HL-60 (cell line): ENCODE measurements at regions not wholly inside any gene's neighbourhood (a gene's known extent, or its start where the extent isn't known, plus 50 kb on each side); places are given as distances from the start of the nearest gene placed in this dataset.

Experiments used
- DNase-seq, 2 experiments: peaks; one replicate each; pipeline ENCODE4 v3.0.0-alpha.2; 2010 to 2020; ENCODE audit warnings: low read depth in 1 of 2, low spot score in 1 of 2
- H3K27ac ChIP-seq: fragments of 250-450 bp; sonication (Bioruptor Pico); replicated peaks from 2 replicates; pipeline ENCODE4 v1.5.1; 2020; ENCODE audit warnings: mild to moderate bottlenecking, moderate library complexity
- H3K27me3 ChIP-seq: fragments of 250-450 bp; sonication (Bioruptor Pico); 2 replicates; pipeline ENCODE4 v1.5.1; 2021; ENCODE audit warnings: mild to moderate bottlenecking, moderate library complexity; ENCODE audit not compliant: insufficient read depth, poor library complexity, severe bottlenecking
- H3K4me3 ChIP-seq: replicated peaks from 2 replicates; pipeline ENCODE4 v1.5.1; 2011; ENCODE audit warnings: mild to moderate bottlenecking, control low read depth, low read length; ENCODE audit not compliant: insufficient read depth
- CTCF ChIP-seq: IDR thresholded peaks from one replicate; pipeline ENCODE4 v1.5.1; 2011; ENCODE audit warnings: low read length, control low read depth, inconsistent platforms; ENCODE audit not compliant: insufficient read depth
- GABPA ChIP-seq: IDR thresholded peaks from 2 replicates; pipeline ENCODE4 v1.6.1; 2012; ENCODE audit warnings: low read depth
- POLR2AphosphoS5 ChIP-seq: IDR thresholded peaks from 2 replicates; pipeline ENCODE4 v1.6.1; 2012; ENCODE audit warnings: low read depth
- REST ChIP-seq: IDR thresholded peaks from 2 replicates; pipeline ENCODE4 v1.6.1; 2012; ENCODE audit warnings: low read depth; ENCODE audit not compliant: insufficient replicate concordance
- SPI1 ChIP-seq: IDR thresholded peaks from 2 replicates; pipeline ENCODE4 v1.6.1; 2012; ENCODE audit warnings: low read depth, mild to moderate bottlenecking, borderline replicate concordance

- Histone ChIP-seq H3K27me3 (no peaks in the 10 kb centered on the region), H3K27ac (no peak overlapping the region), H3K4me3 (no peak overlapping the region)
- no peak for DNase-seq
- TF ChIP-seq CTCF (no peak), REST (no peak), SPI1 (no peak), GABPA (no peak), POLR2AphosphoS5 (no peak)
Observed at GRCh38 chr2:56871644-56872043, 687.9 kb downstream of the CCDC85A start.

- no peak for DNase-seq
- TF ChIP-seq SPI1: no peak
- TF ChIP-seq REST: no peak
- TF ChIP-seq CTCF: no peak
- TF ChIP-seq GABPA: no peak
- TF ChIP-seq POLR2AphosphoS5: no peak
- Histone ChIP-seq H3K27ac (no peak overlapping the region), H3K4me3 (no peak overlapping the region), H3K27me3 (no peaks in the 10 kb centered on the region)
Observed at GRCh38 chr2:56874717-56875116, 690.9 kb downstream of the CCDC85A start.

DNA sequence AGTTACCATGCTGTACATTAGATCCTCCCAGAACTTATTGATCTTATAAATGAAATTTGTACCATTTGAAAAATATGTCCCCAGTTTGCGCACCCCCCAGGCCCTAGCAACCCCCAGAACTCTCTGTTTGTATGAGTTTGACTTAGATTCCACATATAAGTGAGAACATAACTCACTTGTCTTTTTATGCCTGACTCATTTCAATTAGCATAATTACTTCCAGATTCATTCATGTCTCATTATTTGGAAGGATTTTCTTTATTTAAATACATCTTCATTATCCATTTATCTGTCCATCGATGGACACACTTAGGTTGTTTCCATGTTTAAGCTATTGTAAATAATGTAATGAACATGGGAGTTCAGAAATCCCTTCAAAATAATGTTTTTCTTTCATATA, 705.9 kb downstream of the CCDC85A start:
- DNase-seq: no peak
- Histone ChIP-seq H3K27me3 (no peaks in the 10 kb centered on the region), H3K4me3 (no peak overlapping the region), H3K27ac (no peak overlapping the region)
- no peak for TF ChIP-seq SPI1
- no peak for TF ChIP-seq GABPA
- no peak for TF ChIP-seq CTCF
- no peak for TF ChIP-seq POLR2AphosphoS5
- no peak for TF ChIP-seq REST
